Upper lobe of right lung (tissue), 1 donor: ENCODE measurements at regions not wholly inside any gene's neighbourhood (a gene's known extent, or its start where the extent isn't known, plus 50 kb on each side); places are given as distances from the start of the nearest gene placed in this dataset.

Experiments
- ATAC-seq: fragments of 200-7000 bp; cut with Tn5 transposase; one replicate; pipeline ENCODE4 v1.9.1; 2020; ENCODE audit warnings: mild to moderate bottlenecking, moderate library complexity
- DNase-seq: peaks from one replicate; pipeline ENCODE4 v3.0.0-alpha.2; 2020
- H3K27ac ChIP-seq: fragments of 200-600 bp; one replicate; pipeline ENCODE4 v1.8.0; 2022
- H3K27me3 ChIP-seq: fragments of 200-600 bp; one replicate; pipeline ENCODE4 v1.8.0; 2022; ENCODE audit warnings: mild to moderate bottlenecking
- H3K36me3 ChIP-seq: fragments of 200-600 bp; one replicate; pipeline ENCODE4 v1.8.0; 2022
- H3K4me1 ChIP-seq: fragments of 200-600 bp; one replicate; pipeline ENCODE4 v1.8.0; 2022
- H3K4me3 ChIP-seq: fragments of 200-600 bp; one replicate; pipeline ENCODE4 v1.8.0; 2022; ENCODE audit warnings: mild to moderate bottlenecking
- H3K9me3 ChIP-seq: fragments of 200-600 bp; one replicate; pipeline ENCODE4 v1.8.0; 2022
- intact Hi-C: fragments of 100-400 bp; cut with DNase I; formaldehyde crosslinking; loops from one replicate; pipeline ENCODE4 v1.11.0; 2022
- TF ChIP-seq, protein P1 (sequence below): fragments of 200-600 bp; IDR thresholded peaks from one replicate; pipeline ENCODE4 v1.8.0; 2022; ENCODE audit warnings: antibody characterized with exemption
- donor health status: DM: no; HTN: yes; CAD: no; lungs with severe emphysema.

DNA sequence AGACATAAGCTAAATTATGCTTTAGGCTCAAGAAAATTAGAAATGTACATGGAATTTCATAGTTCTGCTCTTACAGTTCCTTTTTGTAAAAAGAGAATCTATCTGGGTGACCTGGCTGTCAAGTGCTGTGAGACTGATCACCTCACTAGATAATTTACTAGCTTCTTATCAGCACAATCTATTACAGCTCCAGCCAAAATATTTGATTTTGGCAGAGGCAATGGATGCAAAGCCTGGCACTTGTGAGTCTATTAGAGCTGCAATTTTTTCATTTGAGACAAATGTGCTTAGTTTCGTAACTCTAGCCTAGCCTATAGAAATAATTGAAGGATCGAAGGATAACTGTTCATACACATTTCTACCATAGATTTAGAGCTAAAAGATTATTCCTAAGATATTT is 927.5 kb downstream of the SLC6A15 start:
- H3K36me3 ChIP-seq = no peaks in the 10 kb centered on the region
- H3K4me3 ChIP-seq = no peak overlapping the region
- no peak overlapping the region for H3K27ac ChIP-seq
- intact Hi-C loops = no loop called here
- H3K9me3 ChIP-seq = no peaks in the 10 kb centered on the region
- H3K4me1 ChIP-seq = no peaks in the 10 kb centered on the region
- ATAC-seq (no peak), DNase-seq (no peak)
- no peaks in the 10 kb centered on the region for H3K27me3 ChIP-seq
- TF ChIP-seq, protein P1, sequence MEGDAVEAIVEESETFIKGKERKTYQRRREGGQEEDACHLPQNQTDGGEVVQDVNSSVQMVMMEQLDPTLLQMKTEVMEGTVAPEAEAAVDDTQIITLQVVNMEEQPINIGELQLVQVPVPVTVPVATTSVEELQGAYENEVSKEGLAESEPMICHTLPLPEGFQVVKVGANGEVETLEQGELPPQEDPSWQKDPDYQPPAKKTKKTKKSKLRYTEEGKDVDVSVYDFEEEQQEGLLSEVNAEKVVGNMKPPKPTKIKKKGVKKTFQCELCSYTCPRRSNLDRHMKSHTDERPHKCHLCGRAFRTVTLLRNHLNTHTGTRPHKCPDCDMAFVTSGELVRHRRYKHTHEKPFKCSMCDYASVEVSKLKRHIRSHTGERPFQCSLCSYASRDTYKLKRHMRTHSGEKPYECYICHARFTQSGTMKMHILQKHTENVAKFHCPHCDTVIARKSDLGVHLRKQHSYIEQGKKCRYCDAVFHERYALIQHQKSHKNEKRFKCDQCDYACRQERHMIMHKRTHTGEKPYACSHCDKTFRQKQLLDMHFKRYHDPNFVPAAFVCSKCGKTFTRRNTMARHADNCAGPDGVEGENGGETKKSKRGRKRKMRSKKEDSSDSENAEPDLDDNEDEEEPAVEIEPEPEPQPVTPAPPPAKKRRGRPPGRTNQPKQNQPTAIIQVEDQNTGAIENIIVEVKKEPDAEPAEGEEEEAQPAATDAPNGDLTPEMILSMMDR = no peak

DNA sequence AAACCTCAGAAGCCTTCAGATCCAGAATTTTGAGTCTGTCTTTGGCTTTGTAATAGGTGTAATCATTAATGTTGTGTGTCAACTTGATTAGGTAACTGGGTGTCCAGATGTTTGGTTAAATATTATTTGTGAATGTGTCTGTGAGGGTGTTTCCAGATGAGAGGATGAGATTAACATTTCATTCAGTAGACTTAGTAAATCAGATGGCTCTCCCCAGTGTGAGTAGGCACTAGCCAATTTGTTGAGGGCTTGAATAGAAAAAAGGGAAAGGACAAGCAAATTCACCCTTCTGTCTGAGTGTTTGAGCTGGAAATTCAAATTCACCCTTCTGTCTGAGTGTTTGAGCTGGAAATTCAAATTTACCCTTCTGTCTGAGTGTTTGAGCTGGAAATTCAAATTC is 932.2 kb downstream of the SLC6A15 start:
- TF ChIP-seq, protein P1 = no peak
- no peaks in the 10 kb centered on the region for H3K9me3 ChIP-seq
- no peak for DNase-seq
- H3K36me3 ChIP-seq = no peaks in the 10 kb centered on the region
- no peak overlapping the region for H3K27ac ChIP-seq
- no peaks in the 10 kb centered on the region for H3K27me3 ChIP-seq
- no peaks in the 10 kb centered on the region for H3K4me1 ChIP-seq
- intact Hi-C loops = no loop called here
- no peak overlapping the region for H3K4me3 ChIP-seq
- ATAC-seq = no peak

GRCh38 chr12:83979785-83980184 is 932.8 kb downstream of the SLC6A15 start:
- Histone ChIP-seq H3K4me1 (no peaks in the 10 kb centered on the region), H3K4me3 (no peak overlapping the region), H3K36me3 (no peaks in the 10 kb centered on the region), H3K27ac (no peak overlapping the region), H3K9me3 (no peaks in the 10 kb centered on the region), H3K27me3 (no peaks in the 10 kb centered on the region)
- DNase-seq = no peak
- intact Hi-C loops = no loop called here
- TF ChIP-seq, protein P1 = no peak
- ATAC-seq = no peak

- H3K4me3 ChIP-seq = no peak overlapping the region
- intact Hi-C loops = no loop called here
- TF ChIP-seq, protein P1 = no peak
- no peaks in the 10 kb centered on the region for H3K27me3 ChIP-seq
- no peak for DNase-seq
- H3K36me3 ChIP-seq = no peaks in the 10 kb centered on the region
- no peaks in the 10 kb centered on the region for H3K4me1 ChIP-seq
- ATAC-seq = no peak
- H3K27ac ChIP-seq = no peak overlapping the region
- H3K9me3 ChIP-seq = no peaks in the 10 kb centered on the region
Observed at GRCh38 chr12:83971781-83972180, 940.8 kb downstream of the SLC6A15 start.

GRCh38 chr12:83960767-83961166 is 951.8 kb downstream of the SLC6A15 start:
- ATAC-seq (no peak), DNase-seq (no peak)
- no peak overlapping the region for H3K27ac ChIP-seq
- TF ChIP-seq, protein P1 = no peak
- no peaks in the 10 kb centered on the region for H3K4me1 ChIP-seq
- no peaks in the 10 kb centered on the region for H3K36me3 ChIP-seq
- intact Hi-C loops = no loop called here
- H3K27me3 ChIP-seq = no peaks in the 10 kb centered on the region
- H3K9me3 ChIP-seq = no peaks in the 10 kb centered on the region
- no peak overlapping the region for H3K4me3 ChIP-seq

- ATAC-seq = no peak
- Histone ChIP-seq H3K4me1 (no peaks in the 10 kb centered on the region), H3K27me3 (no peaks in the 10 kb centered on the region), H3K9me3 (no peaks in the 10 kb centered on the region), H3K36me3 (no peaks in the 10 kb centered on the region), H3K4me3 (no peak overlapping the region), H3K27ac (no peak overlapping the region)
- no peak for DNase-seq
- intact Hi-C loops = no loop called here
- TF ChIP-seq, protein P1 = no peak
Observed at GRCh38 chr12:83958997-83959396, 953.6 kb downstream of the SLC6A15 start.
